Upper lobe of left lung (tissue), 6 donors: ENCODE measurements at regions not wholly inside any gene's neighbourhood (a gene's known extent, or its start where the extent isn't known, plus 50 kb on each side); places are given as distances from the start of the nearest gene placed in this dataset.

Source experiments
- ATAC-seq, 2 donors: fragments of 200-7000 bp; cut with Tn5 transposase; one replicate each; pipeline ENCODE4 v1.9.1; 2022; ENCODE audit warnings: mild to moderate bottlenecking in 2 of 2, moderate library complexity in 2 of 2; ENCODE audit not compliant: low FRiP score in 2 of 2
- DNase-seq, 2 donors: peaks; one replicate each; pipeline ENCODE4 v3.0.0-alpha.2; 2019 to 2020
- H3K27ac ChIP-seq, 4 donors: fragments of 200-600 bp; sonication (generic); one replicate each; pipeline ENCODE4 v1.5.1; 2016 to 2019
- H3K27me3 ChIP-seq, 4 donors: fragments of 200-600 bp; sonication (generic); one replicate each; pipeline ENCODE4 v1.5.1; 2017 to 2019
- H3K36me3 ChIP-seq, 4 donors: fragments of 200-600 bp; sonication (generic); one replicate each; pipeline ENCODE4 v1.5.1; 2016 to 2019
- H3K4me1 ChIP-seq, 4 donors: fragments of 200-600 bp; sonication (generic); one replicate each; pipeline ENCODE4 v1.5.1; 2018 to 2019
- H3K4me3 ChIP-seq, 4 donors: fragments of 200-600 bp; sonication (generic); one replicate each; pipeline ENCODE4 v1.5.1; 2017 to 2019; ENCODE audit warnings: mild to moderate bottlenecking in 2 of 4, moderate library complexity in 1 of 4
- H3K9me3 ChIP-seq, 4 donors: fragments of 200-600 bp; sonication (generic); one replicate each; pipeline ENCODE4 v1.5.1; 2018 to 2019
- CTCF ChIP-seq, 6 experiments: fragments of 450-650 bp in 4 of 6; fragments of 200-600 bp in 2 of 6; sonication (generic) in 2 of 6; IDR thresholded peaks; one replicate each; pipeline ENCODE4 v1.5.1; 2016 to 2019; ENCODE audit warnings: antibody characterized with exemption in 6 of 6
- EP300 ChIP-seq, 4 donors: sonication (generic); formaldehyde crosslinking; IDR thresholded peaks; one replicate each; pipeline ENCODE4 v1.5.1; 2017; ENCODE audit warnings: antibody characterized with exemption in 4 of 4, control low read depth in 2 of 4
- POLR2A ChIP-seq, 4 donors: fragments of 450-650 bp; IDR thresholded peaks; one replicate each; pipeline ENCODE4 v1.5.1; 2016 to 2017; ENCODE audit warnings: antibody characterized with exemption in 4 of 4, mild to moderate bottlenecking in 2 of 4
- POLR2AphosphoS5 ChIP-seq, 2 donors: sonication (generic); formaldehyde crosslinking; IDR thresholded peaks; one replicate each; pipeline ENCODE4 v1.5.1; 2017; ENCODE audit warnings: antibody characterized with exemption in 2 of 2
- WGBS, 2 donors: methylation state at CpG; one replicate each; pipeline ENCODE4 v1.1.5; 2017 to 2018; 5-methylcytosine and 5-hydroxymethylcytosine counted together
- donor health status: DM: no; HTN: no; CAD: no; lungs with moderate emphysema.
- donor health status: DM: no; HTN: yes; CAD: no; lungs with severe emphysema.

DNA sequence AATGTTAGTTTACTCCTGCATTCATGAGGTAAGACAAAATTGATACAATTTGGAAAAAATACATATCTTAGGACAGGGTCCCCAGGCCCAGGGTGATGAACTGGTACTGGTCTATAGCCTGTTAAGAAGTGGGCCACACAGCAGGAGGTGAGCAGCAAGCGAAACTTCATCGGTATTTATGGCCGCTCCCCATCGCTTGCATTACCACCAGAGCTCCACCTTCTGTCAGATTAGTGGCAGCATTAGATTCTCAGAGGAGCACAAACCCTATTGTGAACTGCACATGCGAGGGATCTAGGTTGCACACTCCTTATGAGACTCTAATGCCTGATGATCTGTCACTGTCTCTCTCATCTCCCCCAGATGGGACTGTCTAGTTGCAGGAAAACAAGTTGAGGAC lies 880.6 kb downstream of the MCTP2 start:
- H3K4me3 ChIP-seq, result no peak overlapping the region
- no peaks in the 10 kb centered on the region for H3K27me3 ChIP-seq
- DNase-seq, result no peak
- no peak for ATAC-seq
- no peak overlapping the region for H3K27ac ChIP-seq
- WGBS, 2 donors, result 95 to 96% methylated on average over 4 to 5 of the region's 5 CpGs
- H3K9me3 ChIP-seq, result no peaks in the 10 kb centered on the region
- H3K36me3 ChIP-seq, result no peaks in the 10 kb centered on the region
- no peaks in the 10 kb centered on the region for H3K4me1 ChIP-seq
- TF ChIP-seq POLR2A (IDR thresholded peaks at IDR 0.05), result no peak
- TF ChIP-seq CTCF (IDR thresholded peaks at IDR 0.05), result no peak
- TF ChIP-seq POLR2AphosphoS5 (IDR thresholded peaks at IDR 0.05), result no peak
- no peak for TF ChIP-seq EP300 (IDR thresholded peaks at IDR 0.05)

GRCh38 chr15:95113041-95113440 lies 881.7 kb downstream of the MCTP2 start:
- ATAC-seq, result no peak
- Histone ChIP-seq H3K27me3 (no peaks in the 10 kb centered on the region), H3K27ac (no peak overlapping the region), H3K4me3 (no peak overlapping the region), H3K36me3 (no peaks in the 10 kb centered on the region), H3K4me1 (no peaks in the 10 kb centered on the region), H3K9me3 (no peaks in the 10 kb centered on the region)
- 80 to 86% methylated on average over 1 of the region's 1 CpG for WGBS, 2 donors
- TF ChIP-seq POLR2AphosphoS5 (IDR thresholded peaks at IDR 0.05) (no peak), EP300 (IDR thresholded peaks at IDR 0.05) (no peak), POLR2A (IDR thresholded peaks at IDR 0.05) (no peak), CTCF (IDR thresholded peaks at IDR 0.05) (no peak)
- DNase-seq, result no peak

GRCh38 chr15:95119041-95119610 lies 887.8 kb downstream of the MCTP2 start:
- DNase-seq (no peak), ATAC-seq (no peak)

GRCh38 chr15:95120595-95120994 lies 889.2 kb downstream of the MCTP2 start:
- H3K4me3 ChIP-seq, result no peak overlapping the region
- H3K27ac ChIP-seq, result no peak overlapping the region
- no peak for TF ChIP-seq CTCF (IDR thresholded peaks at IDR 0.05)
- TF ChIP-seq EP300 (IDR thresholded peaks at IDR 0.05), result no peak
- no peak for TF ChIP-seq POLR2A (IDR thresholded peaks at IDR 0.05)
- TF ChIP-seq POLR2AphosphoS5 (IDR thresholded peaks at IDR 0.05), result no peak
- H3K36me3 ChIP-seq, result no peaks in the 10 kb centered on the region
- no peak for DNase-seq
- no peaks in the 10 kb centered on the region for H3K4me1 ChIP-seq
- ATAC-seq, result no peak
- H3K27me3 ChIP-seq, result no peaks in the 10 kb centered on the region
- 79 to 81% methylated on average over 3 of the region's 3 CpGs for WGBS, 2 donors
- H3K9me3 ChIP-seq, result no peaks in the 10 kb centered on the region

More at GRCh38 chr15:95119041-95119610, 887.8 kb downstream of the MCTP2 start:
- no peaks in the 10 kb centered on the region for H3K4me1 ChIP-seq
- no peak overlapping the region for H3K27ac ChIP-seq
- H3K9me3 ChIP-seq, result no peaks in the 10 kb centered on the region
- H3K27me3 ChIP-seq, result no peaks in the 10 kb centered on the region
- TF ChIP-seq EP300 (IDR thresholded peaks at IDR 0.05) (no peak), CTCF (IDR thresholded peaks at IDR 0.05) (no peak), POLR2AphosphoS5 (IDR thresholded peaks at IDR 0.05) (no peak), POLR2A (IDR thresholded peaks at IDR 0.05) (no peak)
- H3K36me3 ChIP-seq, result no peaks in the 10 kb centered on the region
- WGBS, 2 donors, result 72 to 73% methylated on average over 4 of the region's 4 CpGs
- no peak overlapping the region for H3K4me3 ChIP-seq

- Histone ChIP-seq H3K4me3 (no peak overlapping the region), H3K36me3 (no peaks in the 10 kb centered on the region), H3K27ac (no peak overlapping the region), H3K9me3 (no peaks in the 10 kb centered on the region), H3K4me1 (no peaks in the 10 kb centered on the region), H3K27me3 (no peaks in the 10 kb centered on the region)
- TF ChIP-seq POLR2A (IDR thresholded peaks at IDR 0.05) (no peak), EP300 (IDR thresholded peaks at IDR 0.05) (no peak), CTCF (IDR thresholded peaks at IDR 0.05) (no peak), POLR2AphosphoS5 (IDR thresholded peaks at IDR 0.05) (no peak)
- ATAC-seq, result no peak
- DNase-seq, result no peak
- 70 to 89% methylated on average over 1 of the region's 1 CpG for WGBS, 2 donors
These were observed 889.8 kb downstream of the MCTP2 start for GRCh38 chr15:95121191-95121590.
